Loucy (cell line): ENCODE measurements at regions not wholly inside any gene's neighbourhood (a gene's known extent, or its start where the extent isn't known, plus 50 kb on each side); places are given as distances from the start of the nearest gene placed in this dataset.

Source experiments
- H2AFZ ChIP-seq: fragments of 200-600 bp; sonication (generic); 2 replicates; pipeline ENCODE4 v1.6.0; 2016; ENCODE audit warnings: antibody characterized with exemption, mild to moderate bottlenecking, low read length, moderate library complexity
- H3F3A ChIP-seq: fragments of 200-600 bp; 2 replicates; pipeline ENCODE4 v1.6.0; 2016; ENCODE audit warnings: antibody characterized with exemption, low read depth, mild to moderate bottlenecking
- H3K27me3 ChIP-seq: fragments of 200-600 bp; sonication (generic); 2 replicates; pipeline ENCODE4 v1.6.1; 2014; ENCODE audit warnings: low read length, mild to moderate bottlenecking; ENCODE audit not compliant: insufficient read depth, poor library complexity, severe bottlenecking
- H3K36me3 ChIP-seq: fragments of 200-600 bp; sonication (generic); 2 replicates; pipeline ENCODE4 v1.6.1; 2016; ENCODE audit warnings: low read length; ENCODE audit not compliant: insufficient read depth
- H3K4me1 ChIP-seq: fragments of 200-600 bp; sonication (generic); 2 replicates; pipeline ENCODE4 v1.5.1; 2014; ENCODE audit warnings: low read length, mild to moderate bottlenecking; ENCODE audit not compliant: insufficient read depth, poor library complexity, severe bottlenecking
- H3K4me2 ChIP-seq: fragments of 200-600 bp; sonication (generic); 2 replicates; pipeline ENCODE4 v1.6.0; 2014; ENCODE audit warnings: antibody characterized with exemption, low read length, low read depth, mild to moderate bottlenecking; ENCODE audit not compliant: poor library complexity, severe bottlenecking
- H3K4me3 ChIP-seq: fragments of 200-600 bp; sonication (generic); 2 replicates; pipeline ENCODE4 v1.5.1; 2014; ENCODE audit warnings: low read length, mild to moderate bottlenecking, mixed read lengths; ENCODE audit not compliant: poor library complexity, severe bottlenecking
- H3K79me2 ChIP-seq: fragments of 200-600 bp; sonication (generic); 2 replicates; pipeline ENCODE4 v1.6.1; 2014; ENCODE audit warnings: low read length; ENCODE audit not compliant: insufficient read depth
- H3K9ac ChIP-seq: fragments of 200-600 bp; sonication (generic); 2 replicates; pipeline ENCODE4 v1.6.0; 2014; ENCODE audit warnings: mild to moderate bottlenecking, low read depth, low read length, moderate library complexity; ENCODE audit not compliant: poor library complexity, severe bottlenecking
- H3K9me2 ChIP-seq: fragments of 200-600 bp; sonication (generic); replicated peaks from 2 replicates; pipeline ENCODE4 v1.6.1; 2016; ENCODE audit warnings: low read depth, low read length, mixed read lengths
- H3K9me3 ChIP-seq: fragments of 200-600 bp; sonication (generic); 2 replicates; pipeline ENCODE4 v1.6.1; 2014; ENCODE audit warnings: mild to moderate bottlenecking, antibody characterized with exemption, low read length, low read depth; ENCODE audit not compliant: insufficient read depth
- H4K20me1 ChIP-seq: fragments of 200-600 bp; sonication (generic); 2 replicates; pipeline ENCODE4 v1.6.0; 2014; ENCODE audit warnings: antibody characterized with exemption, low read length, mild to moderate bottlenecking; ENCODE audit not compliant: insufficient read depth, poor library complexity, severe bottlenecking
- EZH2phosphoT487 ChIP-seq: fragments of 200-600 bp; IDR thresholded peaks from 2 replicates; pipeline ENCODE4 v1.6.1; 2018; ENCODE audit warnings: antibody characterized with exemption, mild to moderate bottlenecking, moderate library complexity, borderline replicate concordance
- TF ChIP-seq, protein P1 (sequence below): fragments of 200-600 bp; sonication (generic); conservative IDR thresholded peaks from 2 replicates; pipeline ENCODE4 v1.5.1; 2014; ENCODE audit warnings: mild to moderate bottlenecking, antibody characterized with exemption, low read length

DNA sequence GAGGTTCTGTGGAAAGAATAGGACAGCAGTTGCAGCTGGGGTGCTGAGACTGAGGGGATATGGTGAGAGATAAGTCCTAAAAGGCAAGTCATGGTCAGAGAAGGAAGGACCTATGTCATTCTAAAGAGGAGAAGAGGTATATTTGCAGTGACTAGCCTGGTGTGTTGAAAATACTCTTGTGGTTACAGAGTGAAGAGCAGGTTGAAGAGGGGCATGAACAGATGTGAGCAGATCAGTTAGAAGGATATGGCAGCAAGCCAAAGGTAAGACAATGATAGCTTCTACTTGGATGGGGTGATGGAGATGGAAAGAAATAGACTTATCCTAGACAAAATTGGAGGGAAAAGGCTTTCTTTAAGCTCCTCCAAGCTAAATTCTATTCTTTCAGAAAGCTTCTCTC lies 469.8 kb upstream of the CPEB2 start:
- Histone ChIP-seq H3K36me3 (no peaks in the 10 kb centered on the region), H3K9me2 (no peaks in the 10 kb centered on the region), H2AFZ (no peak overlapping the region), H3K9ac (peak overlapping the region; percentile 17), H3K4me3 (no peak overlapping the region), H4K20me1 (no peaks in the 10 kb centered on the region), H3K9me3 (no peaks in the 10 kb centered on the region), H3K79me2 (no peaks in the 10 kb centered on the region), H3K4me1 (peaks cover 10% of the 10 kb centered on the region), H3K4me2 (peak overlapping the region; percentile 33), H3K27me3 (no peaks in the 10 kb centered on the region), H3F3A (no peaks in the 10 kb centered on the region)
- no peak for TF ChIP-seq EZH2phosphoT487
- TF ChIP-seq, protein P1, sequence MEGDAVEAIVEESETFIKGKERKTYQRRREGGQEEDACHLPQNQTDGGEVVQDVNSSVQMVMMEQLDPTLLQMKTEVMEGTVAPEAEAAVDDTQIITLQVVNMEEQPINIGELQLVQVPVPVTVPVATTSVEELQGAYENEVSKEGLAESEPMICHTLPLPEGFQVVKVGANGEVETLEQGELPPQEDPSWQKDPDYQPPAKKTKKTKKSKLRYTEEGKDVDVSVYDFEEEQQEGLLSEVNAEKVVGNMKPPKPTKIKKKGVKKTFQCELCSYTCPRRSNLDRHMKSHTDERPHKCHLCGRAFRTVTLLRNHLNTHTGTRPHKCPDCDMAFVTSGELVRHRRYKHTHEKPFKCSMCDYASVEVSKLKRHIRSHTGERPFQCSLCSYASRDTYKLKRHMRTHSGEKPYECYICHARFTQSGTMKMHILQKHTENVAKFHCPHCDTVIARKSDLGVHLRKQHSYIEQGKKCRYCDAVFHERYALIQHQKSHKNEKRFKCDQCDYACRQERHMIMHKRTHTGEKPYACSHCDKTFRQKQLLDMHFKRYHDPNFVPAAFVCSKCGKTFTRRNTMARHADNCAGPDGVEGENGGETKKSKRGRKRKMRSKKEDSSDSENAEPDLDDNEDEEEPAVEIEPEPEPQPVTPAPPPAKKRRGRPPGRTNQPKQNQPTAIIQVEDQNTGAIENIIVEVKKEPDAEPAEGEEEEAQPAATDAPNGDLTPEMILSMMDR = no peak

DNA sequence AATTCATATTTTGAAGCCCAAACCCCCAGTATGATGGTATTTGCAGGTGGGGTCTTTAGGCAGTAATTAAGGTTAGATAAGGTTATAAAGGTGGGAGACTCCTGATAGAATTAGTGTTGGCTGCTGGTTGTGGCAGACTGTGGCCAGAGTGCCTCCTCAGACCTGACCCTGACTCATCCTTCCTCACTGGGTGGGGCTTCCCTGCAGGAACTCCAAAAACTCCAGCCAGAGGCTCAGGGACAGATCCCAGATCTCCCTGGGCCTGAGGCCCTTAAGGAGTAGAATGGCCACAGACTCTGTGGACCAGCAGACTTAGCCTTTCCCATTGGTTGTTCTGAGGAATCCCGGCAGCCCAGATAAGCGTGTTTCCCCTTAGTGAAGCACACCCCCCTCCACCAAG lies 463.0 kb upstream of the CPEB2 start:
- Histone ChIP-seq H3K9me2 (no peaks in the 10 kb centered on the region), H3K9me3 (no peaks in the 10 kb centered on the region), H3K4me2 (no peak overlapping the region), H3K4me1 (no peaks in the 10 kb centered on the region), H2AFZ (no peak overlapping the region), H3K79me2 (no peaks in the 10 kb centered on the region), H3F3A (no peaks in the 10 kb centered on the region), H3K36me3 (no peaks in the 10 kb centered on the region), H3K9ac (no peak overlapping the region), H4K20me1 (no peaks in the 10 kb centered on the region), H3K27me3 (no peaks in the 10 kb centered on the region), H3K4me3 (no peak overlapping the region)
- TF ChIP-seq EZH2phosphoT487 = no peak
- TF ChIP-seq, protein P1 = no peak

DNA sequence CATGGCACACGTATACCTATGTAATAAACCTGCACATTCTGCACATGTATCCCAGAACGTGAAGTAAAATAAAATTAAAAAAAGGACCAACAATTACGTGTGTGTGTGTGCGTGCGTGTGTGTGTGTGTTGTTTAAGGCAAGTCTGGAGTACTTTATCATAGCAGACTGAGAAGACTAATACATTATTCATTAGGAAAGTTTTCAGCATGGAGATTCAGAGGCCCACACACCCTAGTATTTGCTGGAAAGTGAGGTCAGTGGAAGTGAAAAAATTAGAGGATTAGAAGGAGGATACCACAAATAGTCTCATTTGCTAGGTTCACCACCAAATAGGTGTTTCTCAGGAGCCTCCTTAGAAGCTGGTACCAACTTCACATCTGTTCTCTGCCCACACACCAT lies 457.1 kb upstream of the CPEB2 start:
- TF ChIP-seq, protein P1 = no peak
- TF ChIP-seq EZH2phosphoT487 = no peak
- H3K9ac ChIP-seq = no peak overlapping the region
- H3K4me2 ChIP-seq = no peak overlapping the region
- H3K79me2 ChIP-seq = no peaks in the 10 kb centered on the region
- no peaks in the 10 kb centered on the region for H3K9me3 ChIP-seq
- H3F3A ChIP-seq = no peaks in the 10 kb centered on the region
- no peak overlapping the region for H3K4me3 ChIP-seq
- no peaks in the 10 kb centered on the region for H4K20me1 ChIP-seq
- no peaks in the 10 kb centered on the region for H3K27me3 ChIP-seq
- H2AFZ ChIP-seq = no peak overlapping the region
- no peaks in the 10 kb centered on the region for H3K4me1 ChIP-seq
- no peaks in the 10 kb centered on the region for H3K36me3 ChIP-seq
- H3K9me2 ChIP-seq = no peaks in the 10 kb centered on the region
